Endothelial cell (in vitro differentiated cells): ENCODE measurements at regions not wholly inside any gene's neighbourhood (a gene's known extent, or its start where the extent isn't known, plus 50 kb on each side); places are given as distances from the start of the nearest gene placed in this dataset.

Experiments
- DNase-seq: peaks from one replicate; pipeline ENCODE4 v3.0.0; 2021; ENCODE audit warnings: low spot score
- H3K27ac Mint-ChIP-seq: one replicate; pipeline ENCODE4 v1.8.0; 2021; ENCODE audit warnings: mixed read lengths, inconsistent platforms; ENCODE audit not compliant: unreplicated experiment
- H3K27me3 Mint-ChIP-seq: one replicate; pipeline ENCODE4 v1.8.0; 2021; ENCODE audit warnings: mild to moderate bottlenecking, moderate library complexity, mixed read lengths, inconsistent platforms; ENCODE audit not compliant: unreplicated experiment
- H3K36me3 Mint-ChIP-seq: one replicate; pipeline ENCODE4 v1.8.0; 2021; ENCODE audit warnings: mild to moderate bottlenecking, low read depth, mixed read lengths, inconsistent platforms; ENCODE audit not compliant: unreplicated experiment
- H3K4me1 Mint-ChIP-seq: one replicate; pipeline ENCODE4 v1.8.0; 2021; ENCODE audit warnings: mild to moderate bottlenecking, mixed read lengths, inconsistent platforms; ENCODE audit not compliant: unreplicated experiment
- H3K4me3 Mint-ChIP-seq: one replicate; pipeline ENCODE4 v1.8.0; 2021; ENCODE audit warnings: mild to moderate bottlenecking, mixed read lengths, inconsistent platforms; ENCODE audit not compliant: unreplicated experiment
- H3K9me3 Mint-ChIP-seq: one replicate; pipeline ENCODE4 v1.8.0; 2021; ENCODE audit warnings: mixed read lengths, inconsistent platforms; ENCODE audit not compliant: unreplicated experiment
- CTCF ChIP-seq: fragments of 200-600 bp; sonication (generic); IDR thresholded peaks from one replicate; pipeline ENCODE4 v1.5.0; 2021; ENCODE audit warnings: antibody characterized with exemption; ENCODE audit not compliant: unreplicated experiment

- no peaks in the 10 kb centered on the region for H3K9me3 Mint-ChIP-seq
- DNase-seq: no peak
These were observed 60.9 kb downstream of the HES1 start for GRCh38 chr3:194196876-194197275.

GRCh38 chr3:194197396-194197960, 61.5 kb downstream of the HES1 start:
- TF ChIP-seq CTCF: no peak
- H3K36me3 Mint-ChIP-seq: no peaks in the 10 kb centered on the region
- no peak overlapping the region for H3K27ac Mint-ChIP-seq
- peaks cover 9% of the 10 kb centered on the region for H3K27me3 Mint-ChIP-seq
- H3K4me1 Mint-ChIP-seq: peaks cover 47% of the 10 kb centered on the region
- no peak overlapping the region for H3K4me3 Mint-ChIP-seq
- no peak for DNase-seq
- H3K9me3 Mint-ChIP-seq: no peaks in the 10 kb centered on the region

More at GRCh38 chr3:194196876-194197275, 60.9 kb downstream of the HES1 start:
- no peak overlapping the region for H3K4me3 Mint-ChIP-seq
- TF ChIP-seq CTCF: no peak
- H3K36me3 Mint-ChIP-seq: no peaks in the 10 kb centered on the region
- H3K4me1 Mint-ChIP-seq: peaks cover 52% of the 10 kb centered on the region
- peaks cover 10% of the 10 kb centered on the region for H3K27me3 Mint-ChIP-seq
- no peak overlapping the region for H3K27ac Mint-ChIP-seq

- peaks cover 46% of the 10 kb centered on the region for H3K4me1 Mint-ChIP-seq
- H3K9me3 Mint-ChIP-seq: no peaks in the 10 kb centered on the region
- DNase-seq: no peak
- H3K4me3 Mint-ChIP-seq: no peak overlapping the region
- no peak overlapping the region for H3K27ac Mint-ChIP-seq
- no peaks in the 10 kb centered on the region for H3K36me3 Mint-ChIP-seq
- TF ChIP-seq CTCF: no peak
- peaks cover 10% of the 10 kb centered on the region for H3K27me3 Mint-ChIP-seq
These were observed 62.2 kb downstream of the HES1 start for GRCh38 chr3:194197981-194198695.

GRCh38 chr3:194198938-194199337, 63.0 kb downstream of the HES1 start:
- DNase-seq: no peak
- Mint-ChIP-seq H3K36me3 (no peaks in the 10 kb centered on the region), H3K27ac (peak overlapping the region; percentile 43), H3K4me3 (no peak overlapping the region), H3K4me1 (peaks cover 46% of the 10 kb centered on the region), H3K9me3 (no peaks in the 10 kb centered on the region), H3K27me3 (peaks cover 11% of the 10 kb centered on the region)
- TF ChIP-seq CTCF: no peak

- Mint-ChIP-seq H3K4me1 (peaks cover 39% of the 10 kb centered on the region), H3K27me3 (peaks cover 9% of the 10 kb centered on the region), H3K27ac (no peak overlapping the region), H3K36me3 (no peaks in the 10 kb centered on the region), H3K4me3 (no peak overlapping the region), H3K9me3 (no peaks in the 10 kb centered on the region)
- no peak for DNase-seq
- TF ChIP-seq CTCF: no peak
These were observed 64.6 kb downstream of the HES1 start for GRCh38 chr3:194200422-194201081.
